HepG2 (cell line): ENCODE measurements at regions not wholly inside any gene's neighbourhood (a gene's known extent, or its start where the extent isn't known, plus 50 kb on each side); places are given as distances from the start of the nearest gene placed in this dataset.

Experiments
- ATAC-seq: fragments of 200-7000 bp; cut with Tn5 transposase; 3 replicates; pipeline ENCODE4 v1.9.1; 2020; ENCODE audit warnings: mild to moderate bottlenecking, moderate library complexity
- BruUV-seq: library from RNA; stranded (reverse); fragments of 400-500 nt; replicated peaks from 2 replicates; lab custom pipeline; 2021; lab: Mats Ljungman, UMichigan
- CTCF ChIA-PET: fragments of 300-600 bp; formaldehyde crosslinking; extraction: SDS; loops from one replicate; lab custom pipeline; 2021; ENCODE audit warnings: low total read pairs, inconsistent platforms, low intra/inter-chr PET ratio; lab: Yijun Ruan, JAX
- POLR2A ChIA-PET: fragments of 350-600 bp; sonication (Branson Sonifier 250); formaldehyde crosslinking; loops from one replicate; lab custom pipeline; 2020; ENCODE audit warnings: antibody characterized with exemption, inconsistent platforms; lab: Yijun Ruan, JAX
- DNase-seq: peaks from one replicate; pipeline ENCODE4 v3.0.0-alpha.2; 2015; ENCODE audit warnings: low spot score
- FAIRE-seq: peaks from 3 replicates; lab custom pipeline; 2011; peaks lifted over from hg19 to GRCh38; lab: Jason Lieb, UNC
- H2AFZ ChIP-seq: one replicate; pipeline ENCODE4 v1.6.1; 2011; ENCODE audit warnings: low read length, inconsistent platforms
- H3K27ac ChIP-seq: fragments of 300-600 bp; 3 replicates; pipeline ENCODE4 v1.8.0; 2011; ENCODE audit warnings: mixed run types, mild to moderate bottlenecking, mixed read lengths, low read length, inconsistent platforms; ENCODE audit not compliant: insufficient read depth; ENCODE audit errors: extremely low read length
- H3K27me3 ChIP-seq, 2 experiments: fragments of 200-600 bp in 1 of 2; 2 replicates in 1 of 2; 3 replicates in 1 of 2; pipeline versions ENCODE4 v1.6.0 to v1.8.0; 2011; ENCODE audit warnings: low read length in 2 of 2, mild to moderate bottlenecking in 2 of 2, moderate library complexity in 2 of 2, inconsistent platforms in 1 of 2; ENCODE audit not compliant: insufficient read depth in 2 of 2, control insufficient read depth in 1 of 2
- H3K36me3 ChIP-seq, 2 experiments: fragments of 200-600 bp in 1 of 2; replicated peaks in 1 of 2; 2 replicates in 1 of 2; 3 replicates in 1 of 2; pipeline versions ENCODE4 v1.5.1 to v1.8.0; 2011; ENCODE audit warnings: low read length in 2 of 2, inconsistent platforms in 1 of 2; ENCODE audit not compliant: insufficient read depth in 2 of 2, control insufficient read depth in 1 of 2
- H3K4me1 ChIP-seq: 2 replicates; pipeline ENCODE4 v1.5.1; 2012; ENCODE audit warnings: low read length, inconsistent platforms; ENCODE audit not compliant: insufficient read depth
- H3K4me2 ChIP-seq: 2 replicates; pipeline ENCODE4 v1.6.0; 2011; ENCODE audit warnings: low read depth, low read length, inconsistent platforms
- H3K4me3 ChIP-seq, 3 experiments: fragments of 200-600 bp in 1 of 3; sonication (generic), shearing (Covaris generic) in 1 of 3; replicated peaks in 1 of 3; 2 replicates each; pipeline ENCODE4 v1.5.1; 2011 to 2016; ENCODE audit warnings: low read length in 3 of 3, inconsistent platforms in 2 of 3, low read depth in 2 of 3, mild to moderate bottlenecking in 2 of 3, control low read depth in 1 of 3, mixed read lengths in 1 of 3; ENCODE audit not compliant: insufficient read depth in 1 of 3
- H3K79me2 ChIP-seq: one replicate; pipeline ENCODE4 v1.6.1; 2011; ENCODE audit warnings: low read length, inconsistent platforms; ENCODE audit not compliant: insufficient read depth
- H3K9ac ChIP-seq: 2 replicates; pipeline ENCODE4 v1.6.0; 2011; ENCODE audit warnings: mild to moderate bottlenecking, low read depth, low read length, inconsistent platforms; ENCODE audit not compliant: insufficient read depth
- H3K9me3 ChIP-seq: 2 replicates; pipeline ENCODE4 v1.5.1; 2012; ENCODE audit warnings: mild to moderate bottlenecking, low read length
- H4K20me1 ChIP-seq: 2 replicates; pipeline ENCODE4 v1.6.0; 2011; ENCODE audit warnings: inconsistent platforms, mild to moderate bottlenecking, low read length, moderate library complexity; ENCODE audit not compliant: insufficient read depth
- ATF1 ChIP-seq: IDR thresholded peaks from 2 replicates; pipeline ENCODE4 v1.6.1; 2016; ENCODE audit warnings: mild to moderate bottlenecking, control low read depth
- ETV6 ChIP-seq: sonication (generic); formaldehyde crosslinking; conservative IDR thresholded peaks from 2 replicates; pipeline ENCODE4 v1.4.0; 2020; ENCODE audit warnings: missing genetic modification reagents
- FOXK2 ChIP-seq: fragments of 450-650 bp; IDR thresholded peaks from 2 replicates; pipeline ENCODE4 v1.6.1; 2016
- KLF6 ChIP-seq: IDR thresholded peaks from 2 replicates; pipeline ENCODE4 v1.8.0; 2016; ENCODE audit warnings: missing biosample characterization, missing genetic modification reagents
- NBN ChIP-seq: fragments of 450-650 bp; conservative IDR thresholded peaks from 2 replicates; pipeline ENCODE4 v1.6.1; 2017
- RORA ChIP-seq: sonication (generic); formaldehyde crosslinking; IDR thresholded peaks from 2 replicates; pipeline ENCODE4 v1.5.0; 2020; ENCODE audit warnings: mild to moderate bottlenecking, missing genetic modification reagents, moderate library complexity
- TRAFD1 ChIP-seq: sonication (generic); formaldehyde crosslinking; IDR thresholded peaks from 2 replicates; pipeline ENCODE4 v1.5.1; 2020; ENCODE audit warnings: missing genetic modification reagents, mild to moderate bottlenecking, borderline replicate concordance
- ZNF10 ChIP-seq: sonication (generic); formaldehyde crosslinking; IDR thresholded peaks from 2 replicates; pipeline ENCODE4 v1.4.0; 2020; ENCODE audit warnings: mild to moderate bottlenecking, low read depth, missing genetic modification reagents, borderline replicate concordance
- ZNF460 ChIP-seq: sonication (generic); formaldehyde crosslinking; IDR thresholded peaks from 2 replicates; pipeline ENCODE4 v1.5.1; 2020; ENCODE audit warnings: missing genetic modification reagents, mild to moderate bottlenecking, borderline replicate concordance
- ZNF614 ChIP-seq: IDR thresholded peaks from 2 replicates; pipeline ENCODE4 v1.6.1; 2018; ENCODE audit warnings: missing biosample characterization, missing genetic modification reagents, inconsistent platforms, borderline replicate concordance
- ZNF780A ChIP-seq: sonication (generic); formaldehyde crosslinking; IDR thresholded peaks from 2 replicates; pipeline ENCODE4 v1.8.0; 2022; ENCODE audit warnings: mild to moderate bottlenecking, missing genetic modification reagents, moderate library complexity
- ZSCAN31 ChIP-seq: sonication (generic); formaldehyde crosslinking; IDR thresholded peaks from 2 replicates; pipeline ENCODE4 v1.5.0; 2020; ENCODE audit warnings: low read depth, mild to moderate bottlenecking, missing genetic modification reagents
- WGBS: methylation state at CpG from one replicate; pipeline ENCODE4 v1.1.6; 2017; ENCODE audit warnings: low lambda C conversion rate; 5-methylcytosine and 5-hydroxymethylcytosine counted together
- in situ Hi-C: cut with HindIII; loops from 2 replicates; pipeline ENCODE4 v1.10.0; 2017; ENCODE audit warnings: low pct_unique_long_range_greater_than_20kb; ENCODE audit not compliant: extremely low pct_ligation_motif_present
- intact Hi-C: fragments of 100-400 bp; cut with micrococcal nuclease; formaldehyde crosslinking; loops from one replicate; pipeline ENCODE4 v1.10.0; 2022; ENCODE audit not compliant: unreplicated experiment
- TF ChIP-seq, protein P1 (sequence below): sonication (generic); formaldehyde crosslinking; IDR thresholded peaks from 2 replicates; pipeline ENCODE4 v1.4.0; 2020; ENCODE audit warnings: missing genetic modification reagents, low read depth, mild to moderate bottlenecking, borderline replicate concordance

- Histone ChIP-seq H3K27me3 (peaks cover 1 to 5% of the 10 kb centered on the region in 2 experiments; a peak in 2 of 5 replicates), H2AFZ (no peak overlapping the region), H3K27ac (no peak overlapping the region), H3K4me1 (no peaks in the 10 kb centered on the region), H3K4me2 (no peak overlapping the region), H3K9me3 (no peaks in the 10 kb centered on the region), H4K20me1 (no peaks in the 10 kb centered on the region), H3K9ac (no peak overlapping the region)
- intact Hi-C loops: no loop called here
- CTCF ChIA-PET: no interaction called here
- POLR2A ChIA-PET: no interaction called here
- DNase-seq: no peak
- FAIRE-seq: no peak
- no TSS peak for BruUV-seq
- ATAC-seq: no peak
- 85% methylated on average over 3 of the region's 3 CpGs for WGBS
- TF ChIP-seq NBN (no peak), TRAFD1 (CRISPR knock-in tag) (no peak), ZNF614 (no peak), ZSCAN31 (CRISPR knock-in tag) (no peak), ZNF460 (CRISPR knock-in tag) (no peak), FOXK2 (no peak)
- TF ChIP-seq, all 625 proteins: peak for 0
- Histone ChIP-seq H3K79me2 (no peaks in the 10 kb centered on the region), H3K36me3 (no peaks in the 10 kb centered on the region), H3K4me3 (no peak overlapping the region)
- in situ Hi-C loops: no loop called here
Observed at GRCh38 chr9:84111726-84112125, 131.1 kb downstream of the RMI1 start.

GRCh38 chr9:84121991-84122523, 141.5 kb downstream of the RMI1 start:
- TF ChIP-seq ZNF10 (CRISPR knock-in tag) (no peak), RORA (CRISPR knock-in tag) (no peak), ZNF780A (CRISPR knock-in tag) (no peak), KLF6 (CRISPR knock-in tag) (no peak), ETV6 (no peak), ATF1 (no peak)
- TF ChIP-seq, protein P1, sequence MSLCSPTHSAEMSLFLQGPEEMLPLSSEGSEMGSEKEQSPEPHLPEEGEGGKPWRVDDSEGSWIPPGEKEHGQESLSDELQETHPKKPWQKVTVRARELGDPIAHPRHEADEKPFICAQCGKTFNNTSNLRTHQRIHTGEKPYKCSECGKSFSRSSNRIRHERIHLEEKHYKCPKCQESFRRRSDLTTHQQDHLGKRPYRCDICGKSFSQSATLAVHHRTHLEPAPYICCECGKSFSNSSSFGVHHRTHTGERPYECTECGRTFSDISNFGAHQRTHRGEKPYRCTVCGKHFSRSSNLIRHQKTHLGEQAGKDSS: no peak
- H3K4me3 ChIP-seq: no peak overlapping the region
- no peak for DNase-seq
- WGBS: 39% methylated on average over 1 of the region's 1 CpG
- H3K27me3 ChIP-seq: 0 out of 5 replicates have a peak, but pooled peaks cover 0 to 3% of the 10 kb centered on the region in 2 experiments
- CTCF ChIA-PET: no interaction called here
- intact Hi-C loops: no loop called here
- H3K9me3 ChIP-seq: no peaks in the 10 kb centered on the region
- H2AFZ ChIP-seq: no peak overlapping the region
- no peaks in the 10 kb centered on the region for H3K79me2 ChIP-seq
- FAIRE-seq: no peak
- no peaks in the 10 kb centered on the region for H3K36me3 ChIP-seq
- BruUV-seq: no TSS peak
- H3K4me2 ChIP-seq: no peak overlapping the region
- no peaks in the 10 kb centered on the region for H3K4me1 ChIP-seq
- in situ Hi-C loops: no loop called here
- ATAC-seq: no peak
- H3K27ac ChIP-seq: no peak overlapping the region
- POLR2A ChIA-PET: no interaction called here
- H3K9ac ChIP-seq: no peak overlapping the region
- H4K20me1 ChIP-seq: no peaks in the 10 kb centered on the region
